NCI-H524 (cell line): ENCODE measurements at regions not wholly inside any gene's neighbourhood (a gene's known extent, or its start where the extent isn't known, plus 50 kb on each side); places are given as distances from the start of the nearest gene placed in this dataset.
"Not testable (repeated sequence)": the region's sequence is repeated elsewhere in the genome, so short reads cannot be mapped to it uniquely, and the experiment has no call there.

Source experiments
- DNase-seq, 2 experiments: peaks; one replicate each; lab custom pipeline; 2025; lab: John Stamatoyannopoulos, UW

DNA sequence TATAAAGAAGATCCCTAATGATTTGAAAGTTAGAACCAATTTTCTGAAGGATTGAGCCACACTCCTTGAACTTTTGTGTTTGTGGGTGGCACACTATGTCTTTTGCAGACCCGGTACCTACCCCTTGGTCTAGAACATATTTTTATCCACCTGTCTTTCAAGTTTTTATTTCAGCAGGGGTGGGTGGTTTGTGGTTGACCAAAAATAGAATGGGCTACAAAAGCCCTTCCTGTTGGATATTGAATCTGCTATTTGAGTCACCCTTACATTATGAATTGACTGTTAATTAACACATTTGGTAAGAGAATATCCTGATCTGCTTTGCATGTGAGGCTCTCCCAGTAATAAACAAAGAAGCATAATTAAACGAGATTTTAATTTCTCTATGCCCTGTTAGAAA is 401.2 kb downstream of the POTEH start:
- DNase-seq: not testable (repeated sequence)

DNA sequence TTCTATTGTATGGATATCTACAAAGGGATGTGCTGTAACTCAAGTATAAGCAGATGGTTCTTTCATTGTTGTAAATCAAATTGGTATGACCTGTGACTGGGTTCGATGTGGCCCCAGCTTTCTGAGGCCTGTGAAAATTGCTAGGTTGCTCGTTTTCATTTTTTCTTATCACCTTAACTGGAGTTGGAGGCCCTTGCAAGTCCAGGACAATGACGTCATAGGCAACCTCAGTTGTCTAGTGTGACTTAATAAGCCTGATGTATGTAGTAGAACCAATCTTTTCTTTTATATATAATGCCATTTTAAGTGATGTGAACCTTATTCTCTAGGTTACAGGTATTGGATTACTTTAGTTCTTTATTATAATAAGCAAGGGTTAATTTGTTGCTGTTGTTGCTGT is 415.3 kb downstream of the POTEH start:
- not testable (repeated sequence) for DNase-seq

DNA sequence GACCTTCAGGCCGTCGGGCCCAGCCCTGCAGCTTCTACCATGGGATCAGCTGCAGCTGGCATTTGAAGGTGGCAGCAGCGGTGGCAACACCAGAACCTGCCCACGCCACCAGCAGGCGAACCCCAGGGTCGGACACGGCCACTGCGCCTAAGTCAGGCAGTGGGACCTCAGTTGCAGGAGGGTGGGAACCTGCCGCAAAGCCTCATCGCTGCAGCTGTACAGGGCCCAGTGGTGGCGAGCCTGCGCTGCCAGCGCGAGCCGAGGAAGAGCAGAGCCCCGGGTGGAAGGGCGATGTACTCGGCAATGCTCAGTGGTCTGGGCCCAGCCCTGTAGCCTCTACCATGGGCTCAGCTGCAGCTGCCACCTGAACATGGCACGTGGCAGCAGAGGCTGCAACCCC is 441.6 kb downstream of the POTEH start:
- DNase-seq: not testable (repeated sequence)

DNA sequence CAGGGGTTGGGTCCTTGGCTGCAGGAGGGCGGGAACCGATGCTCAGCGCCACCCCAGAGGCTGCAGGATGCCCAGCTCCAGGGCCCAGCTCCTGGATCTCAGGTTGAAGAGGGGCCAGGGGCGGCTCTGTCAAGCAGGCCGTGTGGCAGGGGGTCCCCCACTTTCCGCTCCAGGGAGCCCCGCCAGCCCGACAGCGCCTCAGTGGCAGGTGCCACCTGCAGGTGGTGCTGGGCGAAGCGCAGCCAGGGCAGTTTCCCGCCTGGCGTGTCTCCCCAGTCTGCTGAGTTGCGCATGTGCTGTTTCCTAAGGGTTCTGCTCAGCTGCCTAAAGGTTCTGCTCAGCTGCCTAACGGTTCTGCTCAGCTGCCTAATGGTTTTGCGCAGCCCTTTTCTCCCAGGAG is 442.1 kb downstream of the POTEH start:
- DNase-seq: no peak

DNA sequence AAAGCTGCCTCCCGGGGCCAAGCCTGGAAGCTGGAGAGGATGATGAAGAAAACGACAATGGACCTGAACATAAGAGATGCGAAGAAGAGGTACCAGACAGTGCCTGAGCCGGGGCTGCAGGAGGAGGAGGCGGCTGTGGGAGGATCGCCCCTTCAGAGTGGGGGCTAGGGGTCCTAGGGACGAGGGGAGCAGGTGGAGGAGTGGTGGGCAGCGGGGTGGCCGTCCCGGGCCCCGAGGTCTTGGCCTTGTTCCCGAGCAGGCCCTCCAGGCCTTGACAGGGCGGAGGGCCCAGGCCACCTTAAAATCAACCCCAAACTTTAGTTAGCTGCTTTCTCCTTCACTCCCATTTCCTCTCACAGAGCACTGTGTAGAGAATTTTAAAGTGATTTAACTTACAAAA is 442.8 kb downstream of the POTEH start:
- DNase-seq: not testable (repeated sequence)

DNA sequence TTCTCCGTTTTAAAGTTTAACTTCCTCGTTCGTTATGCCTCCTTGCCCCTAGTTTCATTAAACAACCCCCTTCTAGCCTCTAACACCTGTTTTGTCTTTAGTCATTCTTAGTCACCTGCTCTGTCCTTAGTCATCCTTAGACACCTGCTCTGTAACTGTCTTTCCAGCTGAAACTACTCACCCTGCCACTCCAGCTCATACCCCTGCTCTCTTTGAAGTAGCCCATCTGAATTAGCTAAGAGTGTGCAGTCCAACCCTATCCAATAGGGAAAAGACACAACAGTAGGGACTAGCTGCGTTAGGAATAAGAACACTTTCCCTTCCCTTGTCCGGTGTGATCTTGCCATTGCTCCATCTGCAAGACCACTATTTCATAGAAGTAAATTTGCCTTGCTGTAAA is 446.5 kb downstream of the CCT8L2 start:
- not testable (repeated sequence) for DNase-seq

DNA sequence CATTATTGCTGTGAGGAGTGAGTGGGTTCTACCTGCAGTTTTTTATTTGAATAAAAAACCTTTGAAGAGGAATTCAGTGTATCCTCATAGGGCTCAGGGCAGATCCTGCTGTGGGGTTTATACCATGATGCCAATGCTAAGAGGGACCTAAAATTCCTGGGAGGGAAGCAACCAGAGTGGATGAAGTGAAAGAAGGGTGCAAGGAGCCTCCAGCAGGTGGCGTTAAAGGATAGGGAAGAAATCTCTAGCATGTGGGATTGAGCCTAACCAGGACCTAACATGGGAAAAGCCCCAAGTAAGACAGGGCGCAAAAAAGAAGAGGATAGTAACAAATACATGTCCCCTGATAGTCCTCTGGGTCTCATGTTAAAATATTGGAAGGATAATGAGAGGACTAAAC is 445.7 kb downstream of the CCT8L2 start:
- DNase-seq: peak; percentile 2 to 18

DNA sequence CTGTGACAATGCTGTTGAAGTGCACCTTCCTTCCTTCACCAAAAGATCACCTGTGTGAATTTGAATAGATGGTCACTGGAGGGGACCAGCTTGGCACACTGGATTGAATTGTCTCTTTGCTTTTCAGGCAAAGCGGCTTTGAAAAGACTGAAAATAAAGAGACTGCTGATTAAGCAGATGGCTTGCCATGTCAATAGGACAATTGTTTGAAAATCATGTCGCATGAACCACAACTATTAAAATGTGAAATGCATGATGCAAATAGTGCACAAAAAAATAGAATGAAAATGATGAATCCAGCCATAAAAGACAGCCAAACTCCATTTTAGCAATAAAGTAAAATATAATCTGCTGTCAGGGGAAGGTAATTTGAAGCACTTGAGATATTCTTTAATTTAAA is 415.3 kb downstream of the CCT8L2 start:
- DNase-seq: not testable (repeated sequence)

DNA sequence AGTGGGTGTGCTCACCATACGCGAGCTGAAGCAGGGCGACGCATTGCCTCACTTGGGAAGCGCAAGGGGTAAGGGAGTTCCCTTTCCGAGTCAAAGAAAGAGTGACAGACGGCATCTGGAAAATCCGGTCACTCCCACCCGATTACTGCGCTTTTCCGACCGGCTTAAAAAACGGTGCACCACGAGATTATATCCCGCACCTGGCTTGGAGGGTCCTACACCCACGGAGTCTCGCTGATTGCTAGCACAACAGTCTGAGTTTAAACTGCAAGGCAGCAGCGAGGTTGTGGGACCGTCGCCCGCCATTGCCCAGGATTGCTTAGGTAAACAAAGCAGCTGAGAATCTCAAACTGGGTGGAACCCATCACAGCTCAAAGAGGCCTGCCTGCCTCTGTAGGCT is 408.7 kb downstream of the CCT8L2 start:
- DNase-seq: not testable (repeated sequence)
